HL-60/S4 treated with phorbol 12-myristate 13-acetate at 8.2 ng/mL for 4 days and 3 days (cell line): ENCODE measurements at regions not wholly inside any gene's neighbourhood (a gene's known extent, or its start where the extent isn't known, plus 50 kb on each side); places are given as distances from the start of the nearest gene placed in this dataset.
"Not testable (repeated sequence)": the region's sequence is repeated elsewhere in the genome, so short reads cannot be mapped to it uniquely, and the experiment has no call there.

Experiments used
- in situ Hi-C: fragments of 300-500 bp; cut with MboI; formaldehyde crosslinking; loops from 2 replicates; pipeline ENCODE4 v1.15.0; 2022; ENCODE audit warnings: low sequenced_read_pairs

DNA sequence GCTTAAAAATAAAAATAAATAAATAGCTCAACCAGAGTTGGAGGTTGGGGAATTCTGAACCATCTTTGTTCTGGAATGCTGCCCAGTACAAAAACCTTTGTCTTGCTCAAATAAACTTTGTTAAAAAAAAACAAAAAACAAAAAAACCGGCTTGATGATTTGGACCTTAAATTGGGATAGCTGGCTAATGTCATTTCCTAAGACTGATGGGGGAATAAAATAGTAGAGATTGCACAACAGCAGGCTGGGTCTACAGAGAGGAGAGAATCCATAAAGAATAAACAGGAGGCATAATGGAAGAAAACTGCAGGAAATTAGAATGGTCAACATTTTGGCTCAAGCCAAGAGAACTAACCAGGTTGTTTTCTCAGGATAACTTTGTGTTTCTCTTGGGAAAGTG lies 370.9 kb downstream of the AEBP2 start:
- in situ Hi-C loops, result no loop called here

DNA sequence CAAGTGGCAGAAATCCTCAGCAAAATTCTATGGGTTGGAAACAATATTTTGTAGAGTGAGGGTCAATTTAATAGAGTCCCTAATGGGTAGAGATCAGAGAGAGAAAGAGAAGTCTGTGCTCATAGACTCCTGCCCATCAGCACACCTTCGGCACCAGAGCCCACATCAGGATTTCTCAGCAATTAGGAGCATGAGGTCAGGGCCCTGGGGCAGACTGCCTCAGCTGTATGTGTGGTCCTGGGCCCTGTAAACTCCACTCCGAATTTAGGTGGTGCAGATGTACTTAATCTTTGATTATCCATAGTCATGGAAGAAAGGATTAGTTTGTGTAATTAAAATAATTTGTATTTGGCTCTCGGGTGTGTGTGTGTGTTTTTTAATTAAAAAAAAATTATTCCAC lies 372.6 kb downstream of the AEBP2 start:
- in situ Hi-C loops, result no loop called here

DNA sequence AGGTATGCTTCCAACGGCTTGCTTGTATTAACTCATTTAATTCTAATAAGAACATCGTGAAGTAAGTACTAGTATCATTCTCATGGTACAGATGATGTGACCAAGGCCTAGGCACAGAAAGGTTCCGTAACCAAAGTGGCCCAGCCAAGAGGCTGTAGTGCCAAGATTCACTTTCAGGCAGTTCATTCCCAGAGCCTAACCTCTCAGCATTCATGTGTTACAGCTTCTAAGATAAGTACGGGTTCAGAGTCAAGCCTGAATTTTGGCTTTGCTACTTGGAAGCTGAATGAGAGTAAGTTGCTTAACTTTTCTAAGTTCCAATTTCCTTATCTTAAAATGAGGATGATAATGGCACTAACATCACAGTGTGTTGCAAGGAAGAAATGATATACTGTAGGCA lies 379.9 kb downstream of the AEBP2 start:
- in situ Hi-C loops, result no loop called here

DNA sequence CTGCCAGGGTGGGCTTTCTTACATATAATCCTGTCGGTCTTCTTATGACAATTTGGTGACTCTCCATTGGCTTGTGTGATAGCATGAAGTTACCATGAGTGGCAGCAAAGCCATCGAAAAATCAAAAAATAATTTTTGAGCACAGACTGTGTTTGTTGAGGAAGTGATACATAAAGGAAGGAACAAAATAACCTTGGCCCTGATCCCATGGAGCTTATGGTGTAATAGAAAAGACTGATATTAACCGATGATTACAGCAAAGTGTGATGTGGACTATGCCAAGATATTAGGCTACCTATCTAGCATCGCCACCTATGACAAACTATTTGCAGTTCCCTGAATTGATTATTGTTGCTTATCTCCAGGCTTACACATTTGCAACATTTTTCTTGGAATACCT lies 383.2 kb downstream of the AEBP2 start:
- in situ Hi-C loops, result no loop called here

DNA sequence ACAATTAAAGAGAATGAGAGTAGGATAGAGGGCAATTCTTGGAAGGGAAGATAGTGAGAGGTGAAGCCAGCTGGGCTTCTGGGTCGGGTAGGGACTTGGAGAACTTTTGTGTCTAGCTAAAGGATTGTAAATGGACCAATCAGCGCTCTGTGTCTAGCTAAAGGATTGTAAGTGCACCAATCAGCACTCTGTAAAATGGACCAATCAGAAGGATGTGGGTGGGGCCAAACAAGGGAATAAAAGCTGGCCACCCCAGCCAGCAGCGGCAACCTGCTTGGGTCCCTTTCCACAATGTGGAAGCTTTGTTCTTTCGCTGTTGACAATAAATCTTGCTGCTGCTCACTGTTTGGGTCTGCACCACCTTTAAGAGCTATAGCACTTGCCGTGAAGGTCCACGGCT lies 384.0 kb downstream of the AEBP2 start:
- in situ Hi-C loops, result not testable (repeated sequence)

DNA sequence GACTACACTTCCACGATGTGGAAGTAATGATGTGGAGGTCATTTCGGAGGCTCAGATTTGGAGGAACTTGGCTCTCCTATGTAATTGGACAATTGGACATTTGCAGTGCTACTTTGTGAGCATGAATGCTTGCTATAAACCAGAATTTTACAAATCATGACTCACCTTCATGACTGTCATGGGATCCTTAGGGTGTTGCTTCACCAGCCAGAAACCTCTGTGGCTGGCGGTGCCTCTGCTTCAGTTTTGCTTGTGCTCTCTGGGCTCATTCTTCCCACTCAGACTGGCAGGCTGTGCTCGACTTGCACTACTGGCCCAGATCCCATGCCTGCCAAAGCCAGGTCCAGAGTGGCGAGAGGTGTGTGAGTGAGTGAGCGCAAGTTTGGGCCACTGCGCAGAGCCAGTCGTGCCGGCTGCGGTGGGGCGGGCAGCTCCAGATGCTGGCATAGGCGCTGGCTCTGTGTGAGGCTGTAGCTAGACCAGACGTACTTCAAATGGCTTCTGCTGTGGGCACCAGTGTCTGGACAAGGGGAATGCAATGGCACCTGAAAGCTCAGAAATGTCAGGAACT lies 387.8 kb downstream of the AEBP2 start:
- in situ Hi-C loops, result no loop called here

DNA sequence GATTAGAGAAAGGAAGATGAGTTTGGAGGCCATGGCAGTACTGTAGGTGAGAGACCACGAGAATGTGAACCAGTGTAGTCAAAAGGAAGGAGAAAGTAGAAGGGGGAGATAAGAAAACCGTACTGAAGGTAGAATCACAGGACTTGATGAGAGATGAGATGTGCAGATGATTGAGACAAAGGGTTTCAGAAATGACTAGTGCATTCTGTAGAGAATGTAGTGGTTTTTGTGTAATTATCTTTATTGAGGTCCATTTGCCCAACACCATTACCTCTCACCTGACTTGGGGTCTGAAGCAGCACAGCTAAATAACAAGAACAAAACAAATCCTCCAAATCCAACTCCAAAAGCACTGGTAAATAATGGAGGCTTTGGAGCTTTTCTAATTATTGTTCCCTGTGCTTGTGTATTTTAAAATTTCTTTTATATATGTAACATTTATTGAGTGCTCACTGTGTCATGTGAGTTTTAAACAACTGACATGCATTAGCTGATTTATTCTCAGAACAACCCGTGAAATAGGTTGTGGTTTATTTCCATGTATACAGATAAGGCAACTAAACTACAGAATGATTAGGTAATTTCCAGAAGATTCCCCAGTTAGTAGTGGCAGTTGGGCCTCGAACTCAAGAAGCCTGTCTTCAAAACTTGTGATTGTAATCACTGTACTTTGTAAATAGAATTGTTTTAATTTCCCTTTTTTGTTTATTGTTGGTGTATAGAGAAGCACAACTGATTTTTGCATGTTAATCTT lies 390.0 kb downstream of the AEBP2 start:
- in situ Hi-C loops, result no loop called here

DNA sequence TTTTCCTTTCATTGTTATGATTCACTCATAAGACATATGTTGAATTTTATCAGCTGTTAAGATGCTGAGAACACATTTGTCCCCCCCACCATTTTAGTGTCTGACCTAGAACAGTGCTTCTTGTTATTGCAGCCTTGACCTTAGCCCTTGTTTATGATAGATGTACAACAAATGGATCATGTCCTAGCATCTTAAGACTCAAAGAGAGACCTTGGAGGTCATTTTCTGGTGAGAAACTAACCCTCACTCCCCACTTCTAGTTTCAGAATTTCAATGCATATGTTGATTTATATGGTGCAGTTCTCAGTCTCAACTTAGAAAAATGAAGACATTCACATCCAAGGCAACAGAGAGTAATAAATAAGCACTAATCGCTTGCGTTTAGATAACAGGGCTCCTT lies 391.2 kb downstream of the AEBP2 start:
- in situ Hi-C loops, result no loop called here

DNA sequence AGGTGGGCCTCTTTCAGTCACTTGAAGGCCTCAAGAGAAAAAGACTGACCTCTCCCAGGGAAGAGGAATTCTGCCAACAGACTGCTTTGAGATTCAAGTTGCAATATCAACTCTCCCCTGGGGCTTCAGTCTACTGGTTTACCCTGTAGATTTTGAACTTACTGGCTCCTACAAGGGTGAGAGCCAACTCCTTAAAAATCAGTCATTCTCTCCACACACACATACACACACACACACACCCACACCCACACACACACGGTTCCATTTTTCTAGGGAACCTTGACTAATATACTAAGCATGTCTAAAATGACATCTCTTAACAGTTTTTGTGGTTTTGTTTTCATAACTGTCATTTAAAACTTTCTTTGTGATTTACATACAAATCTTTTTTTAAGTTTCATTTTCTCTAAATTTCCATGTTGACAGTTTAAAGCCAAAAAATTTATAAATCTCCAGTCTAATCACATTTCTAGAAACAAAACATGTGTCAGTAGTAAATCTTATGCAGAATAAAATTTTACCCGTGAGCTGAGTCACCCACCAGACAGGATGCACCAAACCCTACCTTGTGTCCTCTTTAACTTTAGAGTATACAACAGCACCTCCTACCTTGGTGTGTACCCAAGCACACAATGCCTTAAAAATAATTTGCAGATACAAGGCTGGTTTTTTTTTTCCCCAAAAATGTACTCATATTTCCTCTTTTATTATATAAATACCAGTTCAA lies 394.6 kb downstream of the AEBP2 start:
- in situ Hi-C loops, result no loop called here

DNA sequence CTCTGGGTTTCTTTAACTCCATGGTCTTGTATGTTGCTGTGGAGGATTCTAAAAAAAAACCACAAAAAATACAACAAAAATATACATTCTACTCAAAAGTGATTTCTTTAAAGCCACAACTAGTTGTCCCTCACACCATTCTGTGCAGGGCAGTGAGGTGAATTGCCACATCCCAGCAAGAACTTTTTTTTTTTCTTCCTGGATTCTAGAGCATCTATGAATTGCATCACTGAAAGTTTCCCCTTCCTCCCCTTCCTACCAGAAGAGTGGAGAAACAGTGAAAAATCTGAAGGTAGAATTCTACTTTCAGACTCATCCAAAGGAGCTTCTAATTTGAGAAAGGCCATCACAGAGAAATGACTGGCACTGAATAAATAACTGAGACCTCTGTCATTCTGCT lies 395.3 kb downstream of the AEBP2 start:
- in situ Hi-C loops, result no loop called here

DNA sequence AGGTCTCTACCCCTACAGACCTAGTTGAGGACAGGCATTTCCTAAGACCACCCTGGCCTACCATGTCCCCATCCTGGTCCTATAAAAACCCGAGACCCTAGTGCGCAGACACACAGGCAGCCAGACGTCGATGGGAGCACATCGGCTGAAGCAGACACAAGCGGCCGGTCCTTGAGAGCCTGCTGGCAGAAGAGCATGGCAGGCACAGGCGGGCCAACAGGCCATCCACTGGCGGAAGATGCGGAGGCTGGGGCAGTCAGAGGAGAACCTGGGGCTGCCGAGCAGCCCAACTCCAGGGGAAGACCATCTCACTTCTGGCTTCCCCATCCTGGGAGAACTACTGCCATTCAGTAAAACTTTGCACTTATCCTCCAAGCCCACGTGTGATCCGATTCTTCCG lies 396.8 kb downstream of the AEBP2 start:
- in situ Hi-C loops, result no loop called here

DNA sequence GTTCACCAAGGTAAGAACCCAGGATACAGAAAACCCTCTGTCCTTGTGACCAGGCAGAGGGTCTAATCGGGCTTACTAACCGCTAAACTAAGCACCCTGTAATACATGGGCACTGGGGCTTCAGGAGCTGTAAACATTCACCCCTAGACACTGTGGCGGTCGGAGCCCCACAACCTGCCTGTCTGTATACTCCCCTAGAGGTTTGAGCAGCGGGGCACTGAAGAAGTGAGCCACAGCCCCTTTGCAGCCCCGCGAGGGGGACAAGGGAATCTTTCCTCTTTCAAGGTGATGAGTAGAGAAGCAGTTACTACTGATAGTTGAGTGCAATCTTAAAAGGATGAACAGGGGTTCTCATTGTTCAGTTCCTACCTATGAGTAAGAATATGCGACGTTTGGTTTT lies 397.2 kb downstream of the AEBP2 start:
- in situ Hi-C loops, result no loop called here

DNA sequence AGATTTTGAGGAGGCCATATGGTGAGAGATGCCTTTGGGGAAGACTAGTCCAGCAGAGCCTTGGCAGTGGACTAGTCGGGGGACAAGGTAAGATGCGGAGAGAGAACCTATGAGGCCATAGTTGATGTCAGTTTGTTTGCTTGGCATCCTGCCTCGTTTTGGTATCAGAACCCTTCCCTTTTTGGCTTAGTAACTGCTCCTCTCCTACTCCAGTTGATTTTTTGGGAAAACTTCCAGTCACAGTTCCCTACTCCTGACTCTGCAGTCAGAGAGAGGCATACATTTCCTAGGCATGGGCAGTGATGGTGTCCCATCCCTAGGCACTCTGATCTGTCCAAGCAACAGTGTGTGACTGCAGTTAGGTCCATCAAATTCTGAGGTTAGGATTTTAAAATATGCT lies 398.3 kb downstream of the AEBP2 start:
- in situ Hi-C loops, result no loop called here

DNA sequence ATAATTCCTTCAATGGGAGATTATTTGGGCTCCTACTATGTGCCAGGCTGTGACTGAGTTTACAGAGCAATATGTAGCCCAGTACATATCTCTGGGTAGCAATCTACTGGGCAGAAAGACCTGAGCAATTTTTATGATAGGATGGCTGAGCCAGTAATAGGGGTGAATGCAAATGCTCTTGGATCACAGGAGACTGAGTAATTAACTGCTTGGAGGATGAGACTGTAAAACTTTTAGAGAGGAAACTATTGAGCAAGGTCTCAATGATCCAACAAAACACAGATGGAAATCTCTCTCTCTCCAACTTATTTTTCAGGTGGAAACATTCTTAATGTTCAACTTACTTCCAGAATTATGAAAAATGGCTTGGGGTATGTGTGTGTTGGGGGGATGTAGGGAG lies 402.2 kb downstream of the AEBP2 start:
- in situ Hi-C loops, result no loop called here

DNA sequence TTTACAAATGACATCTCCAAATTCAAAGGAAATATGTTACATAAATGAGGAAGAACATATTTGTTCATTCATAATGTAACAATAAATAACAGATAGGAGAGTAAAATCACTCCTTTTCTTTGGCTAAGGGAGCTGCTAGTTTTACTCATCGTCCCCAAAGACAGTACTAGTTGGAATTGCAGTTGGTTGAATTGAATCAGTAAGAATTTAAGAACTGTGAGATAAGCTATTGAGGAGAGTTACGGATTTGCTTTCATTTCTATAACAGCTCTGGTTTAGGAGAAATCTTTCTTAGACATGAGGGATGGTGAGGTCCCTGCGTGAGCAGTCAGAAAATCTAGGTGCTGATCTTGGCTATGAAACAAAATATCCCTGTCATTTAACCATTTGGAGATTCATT lies 402.8 kb downstream of the AEBP2 start:
- in situ Hi-C loops, result no loop called here

DNA sequence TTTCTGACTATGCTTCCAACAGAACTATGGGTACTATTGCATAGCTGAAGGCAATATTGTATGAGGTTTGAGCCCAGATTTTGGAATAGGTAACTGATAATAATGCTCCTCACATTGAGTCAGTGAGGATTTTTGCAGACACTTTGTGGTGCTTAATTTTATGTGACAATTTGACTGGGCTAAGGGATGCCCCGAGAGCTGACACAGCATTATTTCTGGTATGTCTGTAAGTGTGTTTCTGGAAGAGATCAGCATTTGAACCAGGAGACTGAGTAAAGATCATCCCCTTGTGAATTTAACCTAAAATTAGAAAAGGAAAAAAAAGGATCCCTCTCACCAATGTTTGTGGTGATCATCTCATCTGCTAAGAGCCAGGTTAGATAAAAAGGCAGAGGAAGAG lies 404.9 kb downstream of the AEBP2 start:
- in situ Hi-C loops, result no loop called here

DNA sequence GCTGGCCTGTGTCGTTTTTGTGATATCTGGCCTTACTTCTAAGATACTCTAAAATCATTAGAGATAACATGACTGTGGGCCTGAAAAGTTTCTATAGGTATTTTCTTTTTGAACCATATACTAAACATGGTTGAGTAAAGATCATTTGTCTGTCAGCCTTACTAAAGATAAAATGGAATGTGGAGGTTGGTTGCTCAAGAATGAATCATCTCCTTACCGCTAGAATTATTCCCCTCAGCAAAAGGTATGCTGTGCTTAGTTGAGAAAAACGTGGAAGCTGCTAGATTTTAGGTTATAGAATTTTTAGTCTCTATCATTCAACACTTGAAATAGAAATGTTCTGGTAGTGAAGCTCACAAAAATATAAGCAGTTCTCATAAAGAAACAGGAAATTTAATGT lies 407.3 kb downstream of the AEBP2 start:
- in situ Hi-C loops, result no loop called here

DNA sequence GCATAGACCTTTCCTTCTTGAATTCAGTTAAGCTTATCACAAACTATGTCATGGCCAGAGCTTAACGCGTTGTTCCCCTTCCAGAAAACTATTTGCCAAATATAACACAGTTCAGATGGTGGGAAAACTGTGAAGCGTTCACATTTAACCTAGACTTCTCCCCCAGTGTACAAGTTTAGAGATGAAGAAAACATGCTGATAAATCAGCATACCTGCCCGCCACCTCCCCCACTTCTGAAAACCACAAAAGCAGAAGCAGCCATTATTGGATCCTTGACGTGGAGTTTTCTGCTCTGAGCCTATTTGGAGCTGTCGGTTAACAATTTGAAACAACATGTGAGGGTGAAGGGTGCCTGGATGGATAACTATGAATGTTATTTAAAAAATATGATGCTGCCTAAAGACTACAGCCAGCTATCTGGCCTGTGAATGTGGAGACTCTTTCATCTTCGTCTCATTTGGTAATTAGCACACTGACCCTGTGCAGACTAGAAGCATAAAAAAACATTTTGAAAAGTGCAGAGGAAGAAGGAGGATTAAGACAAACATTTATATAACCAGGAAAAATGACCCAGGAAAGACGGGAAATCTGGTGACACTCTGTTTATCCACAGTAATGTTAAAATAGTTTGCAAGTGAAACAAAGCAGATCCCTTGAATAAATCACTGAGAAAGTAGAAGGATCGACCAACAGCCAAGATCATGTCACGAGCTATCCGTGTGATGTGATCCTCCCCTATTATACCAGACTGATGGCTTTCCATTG lies 408.2 kb downstream of the AEBP2 start:
- in situ Hi-C loops, result no loop called here

DNA sequence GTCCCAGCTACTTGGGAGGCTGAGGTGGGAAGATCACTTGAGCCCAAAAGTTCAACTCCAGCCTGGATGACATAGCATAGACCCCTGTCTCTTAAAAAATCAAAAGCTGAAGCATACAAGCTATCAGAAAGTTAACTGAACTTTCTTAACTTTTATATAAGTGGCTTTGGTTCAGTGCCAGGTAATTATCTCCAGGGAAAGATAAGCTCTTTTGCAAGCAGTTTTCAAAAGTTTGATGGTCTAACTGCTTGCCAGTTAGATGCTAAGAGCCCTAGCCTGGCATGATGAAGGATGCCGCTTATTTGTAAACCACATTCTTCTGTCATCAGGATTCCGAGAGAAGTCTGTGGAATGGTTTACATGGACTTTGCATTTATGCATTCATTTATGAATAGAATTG lies 409.1 kb downstream of the AEBP2 start:
- in situ Hi-C loops, result no loop called here

DNA sequence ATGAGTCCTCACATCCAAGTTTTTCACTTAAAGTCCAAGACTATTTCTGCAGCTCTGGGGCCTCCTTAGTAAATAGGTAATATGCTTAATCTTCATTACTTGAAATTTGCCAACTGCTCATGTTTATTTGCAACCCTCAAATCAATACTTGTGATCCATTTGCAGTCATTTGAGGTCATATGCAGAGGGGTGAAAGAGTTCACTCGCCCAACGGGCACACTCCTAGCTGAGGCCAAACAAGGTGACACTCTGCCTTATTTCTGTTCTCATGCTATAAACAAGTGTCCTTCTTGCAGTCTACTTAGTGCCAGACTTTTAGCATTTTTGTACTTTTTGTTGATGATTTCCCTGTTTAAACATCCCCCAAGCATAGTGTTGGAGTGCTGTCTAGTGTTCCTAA lies 409.9 kb downstream of the AEBP2 start:
- in situ Hi-C loops, result no loop called here

DNA sequence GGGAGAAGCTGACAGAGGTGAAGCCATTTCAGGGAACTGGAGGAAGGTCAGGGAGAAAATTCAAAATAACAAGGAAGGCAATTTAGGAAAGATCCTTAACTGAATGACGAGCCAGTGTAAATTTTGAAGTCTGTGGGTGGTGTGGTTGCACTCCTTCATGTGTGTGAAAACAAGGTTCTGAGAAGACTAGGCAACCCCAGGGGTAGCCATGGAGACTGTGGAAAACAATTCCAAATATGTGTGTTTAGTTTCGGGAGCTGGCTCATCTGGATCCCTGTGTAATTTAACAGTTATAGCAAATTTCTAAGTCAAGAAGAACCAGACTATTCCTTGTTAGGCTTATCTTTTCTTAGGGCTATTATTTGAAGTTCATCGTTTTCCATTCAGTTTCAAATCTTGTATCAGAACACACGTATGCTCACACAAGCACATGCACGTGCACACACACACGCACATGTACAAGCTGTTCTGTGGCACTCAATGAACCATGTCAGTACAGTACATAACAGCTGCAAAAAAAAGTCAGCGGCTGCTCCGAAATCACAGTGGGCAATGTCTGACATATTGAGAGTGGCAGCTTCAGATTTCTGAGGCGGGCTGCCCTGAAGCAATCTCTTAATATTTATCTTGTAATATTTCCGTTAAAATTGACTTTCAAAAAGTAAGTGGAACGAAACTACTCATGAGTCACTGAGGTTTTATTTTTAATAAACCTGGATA lies 411.2 kb downstream of the AEBP2 start:
- in situ Hi-C loops, result no loop called here
